OCI-LY3 (cell line): ENCODE measurements at regions not wholly inside any gene's neighbourhood (a gene's known extent, or its start where the extent isn't known, plus 50 kb on each side); places are given as distances from the start of the nearest gene placed in this dataset.

ENCODE experiments used
- EZH2phosphoT487 ChIP-seq: fragments of 200-600 bp; shearing (Covaris generic); IDR thresholded peaks from 2 replicates; pipeline ENCODE4 v1.6.1; 2018; ENCODE audit warnings: antibody characterized with exemption, mixed run types, low read depth
- TF ChIP-seq, protein P1 (sequence below): fragments of 200-600, 300-600 bp; sonication (generic); IDR thresholded peaks from 2 replicates; pipeline ENCODE4 v1.5.1; 2014; ENCODE audit warnings: antibody characterized with exemption, low read length, low read depth

DNA sequence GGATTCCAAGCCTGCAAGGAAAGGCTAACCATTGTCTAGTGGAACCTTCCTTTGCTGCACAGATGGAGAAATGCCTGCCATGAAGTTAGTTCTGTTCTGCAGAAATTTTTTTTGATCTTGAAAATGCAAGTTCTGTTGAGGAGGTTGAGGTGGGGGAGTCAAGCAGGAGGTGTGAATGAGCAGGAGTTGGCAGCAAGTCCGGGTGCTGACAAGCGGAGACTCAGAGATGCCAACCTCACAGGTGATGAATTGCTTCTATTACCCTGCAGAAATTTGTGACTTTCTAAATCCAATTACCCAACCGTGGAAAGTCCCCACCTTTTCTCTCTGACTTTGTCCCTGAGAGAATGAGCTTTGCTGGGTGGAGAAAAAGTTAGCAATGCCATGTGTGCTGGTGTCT is 350.1 kb downstream of the DHRSX start:
- TF ChIP-seq, protein P1, sequence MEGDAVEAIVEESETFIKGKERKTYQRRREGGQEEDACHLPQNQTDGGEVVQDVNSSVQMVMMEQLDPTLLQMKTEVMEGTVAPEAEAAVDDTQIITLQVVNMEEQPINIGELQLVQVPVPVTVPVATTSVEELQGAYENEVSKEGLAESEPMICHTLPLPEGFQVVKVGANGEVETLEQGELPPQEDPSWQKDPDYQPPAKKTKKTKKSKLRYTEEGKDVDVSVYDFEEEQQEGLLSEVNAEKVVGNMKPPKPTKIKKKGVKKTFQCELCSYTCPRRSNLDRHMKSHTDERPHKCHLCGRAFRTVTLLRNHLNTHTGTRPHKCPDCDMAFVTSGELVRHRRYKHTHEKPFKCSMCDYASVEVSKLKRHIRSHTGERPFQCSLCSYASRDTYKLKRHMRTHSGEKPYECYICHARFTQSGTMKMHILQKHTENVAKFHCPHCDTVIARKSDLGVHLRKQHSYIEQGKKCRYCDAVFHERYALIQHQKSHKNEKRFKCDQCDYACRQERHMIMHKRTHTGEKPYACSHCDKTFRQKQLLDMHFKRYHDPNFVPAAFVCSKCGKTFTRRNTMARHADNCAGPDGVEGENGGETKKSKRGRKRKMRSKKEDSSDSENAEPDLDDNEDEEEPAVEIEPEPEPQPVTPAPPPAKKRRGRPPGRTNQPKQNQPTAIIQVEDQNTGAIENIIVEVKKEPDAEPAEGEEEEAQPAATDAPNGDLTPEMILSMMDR = no peak
- TF ChIP-seq EZH2phosphoT487 = no peak
